ENCODE measurements at regions not wholly inside any gene's neighbourhood (a gene's known extent, or its start where the extent isn't known, plus 50 kb on each side); places are given as distances from the start of the nearest gene placed in this dataset.

DNA sequence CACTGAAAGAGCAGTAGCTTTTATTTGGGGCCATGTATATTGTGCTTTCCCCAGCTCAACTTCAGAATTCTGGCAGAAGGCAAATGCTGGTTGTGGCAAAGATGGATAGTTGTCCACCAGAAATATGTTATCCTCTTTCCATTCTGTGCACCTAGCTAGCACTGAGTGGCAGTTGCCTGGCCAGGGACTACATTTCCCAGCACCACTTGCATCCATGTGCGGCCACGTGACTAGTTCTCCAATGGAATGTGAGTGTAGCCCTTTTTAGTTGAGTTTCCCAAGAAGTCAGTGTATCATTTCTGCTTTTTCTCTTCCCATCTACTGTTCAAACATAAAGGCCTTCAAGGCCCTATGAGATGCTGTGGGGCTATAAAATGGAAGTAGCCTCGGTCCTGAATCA is 354.0 kb upstream of the CLINT1 start:
- no TSS peak for BruUV-seq (replicated peaks)
- TF ChIP-seq DPF2 (IDR thresholded peaks at IDR 0.05) (no peak), NFYB (IDR thresholded peaks at IDR 0.05; ENCODE audit: insufficient read depth, low read depth, low read length) (0 out of 2 replicates have a peak, but pooled peaks have one; percentile 5), NR2F1 (conservative IDR thresholded peaks at IDR 0.05) (no peak), CREB1 (IDR thresholded peaks at IDR 0.05; ENCODE audit: low read depth) (no peak), PAX5 (IDR thresholded peaks at IDR 0.05; ENCODE audit: borderline replicate concordance, low read depth, low read length) (no peak), CHD1 (IDR thresholded peaks at IDR 0.05; ENCODE audit: low read depth, low read length) (no peak), SIX5 (IDR thresholded peaks at IDR 0.05; ENCODE audit: low read depth, low read length, severe bottlenecking) (peak; percentile 47), RFX5 (IDR thresholded peaks at IDR 0.05; ENCODE audit: low read depth, low read length) (no peak)
- TF ChIP-seq, protein P1, sequence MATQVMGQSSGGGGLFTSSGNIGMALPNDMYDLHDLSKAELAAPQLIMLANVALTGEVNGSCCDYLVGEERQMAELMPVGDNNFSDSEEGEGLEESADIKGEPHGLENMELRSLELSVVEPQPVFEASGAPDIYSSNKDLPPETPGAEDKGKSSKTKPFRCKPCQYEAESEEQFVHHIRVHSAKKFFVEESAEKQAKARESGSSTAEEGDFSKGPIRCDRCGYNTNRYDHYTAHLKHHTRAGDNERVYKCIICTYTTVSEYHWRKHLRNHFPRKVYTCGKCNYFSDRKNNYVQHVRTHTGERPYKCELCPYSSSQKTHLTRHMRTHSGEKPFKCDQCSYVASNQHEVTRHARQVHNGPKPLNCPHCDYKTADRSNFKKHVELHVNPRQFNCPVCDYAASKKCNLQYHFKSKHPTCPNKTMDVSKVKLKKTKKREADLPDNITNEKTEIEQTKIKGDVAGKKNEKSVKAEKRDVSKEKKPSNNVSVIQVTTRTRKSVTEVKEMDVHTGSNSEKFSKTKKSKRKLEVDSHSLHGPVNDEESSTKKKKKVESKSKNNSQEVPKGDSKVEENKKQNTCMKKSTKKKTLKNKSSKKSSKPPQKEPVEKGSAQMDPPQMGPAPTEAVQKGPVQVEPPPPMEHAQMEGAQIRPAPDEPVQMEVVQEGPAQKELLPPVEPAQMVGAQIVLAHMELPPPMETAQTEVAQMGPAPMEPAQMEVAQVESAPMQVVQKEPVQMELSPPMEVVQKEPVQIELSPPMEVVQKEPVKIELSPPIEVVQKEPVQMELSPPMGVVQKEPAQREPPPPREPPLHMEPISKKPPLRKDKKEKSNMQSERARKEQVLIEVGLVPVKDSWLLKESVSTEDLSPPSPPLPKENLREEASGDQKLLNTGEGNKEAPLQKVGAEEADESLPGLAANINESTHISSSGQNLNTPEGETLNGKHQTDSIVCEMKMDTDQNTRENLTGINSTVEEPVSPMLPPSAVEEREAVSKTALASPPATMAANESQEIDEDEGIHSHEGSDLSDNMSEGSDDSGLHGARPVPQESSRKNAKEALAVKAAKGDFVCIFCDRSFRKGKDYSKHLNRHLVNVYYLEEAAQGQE (IDR thresholded peaks at IDR 0.05; ENCODE audit: low read depth, low read length) = no peak
- TF ChIP-seq, protein P2, sequence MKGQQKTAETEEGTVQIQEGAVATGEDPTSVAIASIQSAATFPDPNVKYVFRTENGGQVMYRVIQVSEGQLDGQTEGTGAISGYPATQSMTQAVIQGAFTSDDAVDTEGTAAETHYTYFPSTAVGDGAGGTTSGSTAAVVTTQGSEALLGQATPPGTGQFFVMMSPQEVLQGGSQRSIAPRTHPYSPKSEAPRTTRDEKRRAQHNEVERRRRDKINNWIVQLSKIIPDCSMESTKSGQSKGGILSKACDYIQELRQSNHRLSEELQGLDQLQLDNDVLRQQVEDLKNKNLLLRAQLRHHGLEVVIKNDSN (IDR thresholded peaks at IDR 0.05; ENCODE audit: borderline replicate concordance, extremely low read length, insufficient read depth, low read depth, low read length) = peak; percentile 52
- 22% methylated on average over 3 of the region's 3 CpGs for WGBS (ENCODE audit: insufficient coverage, insufficient replicate concordance, low lambda C conversion rate, missing lambda C conversion rate)
- no peak overlapping the region for H3K9ac ChIP-seq (ENCODE audit: control insufficient read depth, insufficient read depth, low read length)
- SMC1A ChIA-PET (ENCODE audit: uncharacterized antibody, unreplicated experiment) = no interaction called here
- H3K4me3 ChIP-seq = no peak overlapping the region
- FAIRE-seq (no peak), DNase-seq (ENCODE audit: low read depth, low spot score) (no peak), ATAC-seq (no peak)
- in situ Hi-C loops (cut with MboI) (no loop called here), intact Hi-C loops (cut with micrococcal nuclease; ENCODE audit: unreplicated experiment) (no loop called here)
- no peaks in the 10 kb centered on the region for H3K79me2 ChIP-seq (ENCODE audit: control insufficient read depth, insufficient read depth, low read length)
- POLR2A ChIA-PET = no interaction called here
- H3K4me1 ChIP-seq (ENCODE audit: control insufficient read depth, insufficient read depth, low read length) = no peaks in the 10 kb centered on the region
- no peak overlapping the region for H3K4me2 ChIP-seq (ENCODE audit: control insufficient read depth, insufficient read depth)
- RAD21 ChIA-PET (ENCODE audit: unreplicated experiment) = no interaction called here
- CTCF ChIA-PET = no interaction called here
- no peaks in the 10 kb centered on the region for H3K36me3 ChIP-seq (ENCODE audit: control insufficient read depth in 2 of 2, insufficient read depth in 2 of 2, low read length in 1 of 2)
- no peaks in the 10 kb centered on the region for H4K20me1 ChIP-seq (ENCODE audit: control insufficient read depth, insufficient read depth)
- H3K27ac ChIP-seq (ENCODE audit: control insufficient read depth, insufficient read depth) = no peak overlapping the region
- H3K9me3 ChIP-seq (replicated peaks; ENCODE audit: control insufficient read depth, insufficient read depth, low read length) = no peaks in the 10 kb centered on the region
- no peak overlapping the region for H2AFZ ChIP-seq (ENCODE audit: control insufficient read depth, low read depth, low read length)
- no peaks in the 10 kb centered on the region; a peak in 1 of 4 replicates for H3K27me3 ChIP-seq (replicated peaks in 1 of 2; ENCODE audit: control insufficient read depth in 2 of 2, insufficient read depth in 2 of 2, low read length in 1 of 2)
